Lower leg skin (tissue), 3 donors: ENCODE measurements at regions not wholly inside any gene's neighbourhood (a gene's known extent, or its start where the extent isn't known, plus 50 kb on each side); places are given as distances from the start of the nearest gene placed in this dataset.

ENCODE experiments used
- CTCF ChIP-seq, 3 donors: fragments of 450-650 bp; IDR thresholded peaks; one replicate each; pipeline ENCODE4 v1.5.1; 2016; ENCODE audit warnings: antibody characterized with exemption in 3 of 3, mild to moderate bottlenecking in 3 of 3, moderate library complexity in 2 of 3
- POLR2A ChIP-seq, 2 donors: fragments of 450-650 bp; IDR thresholded peaks; one replicate each; pipeline ENCODE4 v1.6.1; 2016 to 2017; ENCODE audit warnings: antibody characterized with exemption in 2 of 2, mild to moderate bottlenecking in 1 of 2, moderate library complexity in 1 of 2

- no peak for TF ChIP-seq CTCF (IDR thresholded peaks at IDR 0.05)
- TF ChIP-seq POLR2A (IDR thresholded peaks at IDR 0.05): no peak
Measured at GRCh38 chr2:175621821-175622220, 380.2 kb downstream of the LNPK start.
